A673 (cell line): ENCODE measurements at regions not wholly inside any gene's neighbourhood (a gene's known extent, or its start where the extent isn't known, plus 50 kb on each side); places are given as distances from the start of the nearest gene placed in this dataset.

Source experiments
- BruUV-seq: library from RNA; stranded (reverse); fragments of 400-500 nt; replicated peaks from 2 replicates; lab custom pipeline; 2021; lab: Mats Ljungman, UMichigan
- CTCF ChIA-PET: fragments of 300-600 bp; sonication (Branson Sonifier 250); formaldehyde crosslinking; loops from one replicate; lab custom pipeline; 2022; ENCODE audit warnings: antibody characterized with exemption; lab: Charles Lee
- POLR2A ChIA-PET: fragments of 300-600 bp; sonication (Branson Sonifier 250); formaldehyde crosslinking; loops from one replicate; lab custom pipeline; 2022; ENCODE audit warnings: antibody characterized with exemption; ENCODE audit not compliant: low non-redundant PET; lab: Charles Lee
- DNase-seq: peaks from one replicate; pipeline ENCODE4 v3.0.0-alpha.2; 2015; ENCODE audit warnings: low spot score
- H3K27ac ChIP-seq: fragments of 200-600 bp; sonication (generic); 2 replicates; pipeline ENCODE4 v1.5.1; 2016; ENCODE audit warnings: mixed run types, low read depth, mild to moderate bottlenecking, mixed read lengths, antibody characterized with exemption, low read length; ENCODE audit not compliant: poor library complexity, severe bottlenecking
- H3K27me3 ChIP-seq: fragments of 200-600 bp; sonication (generic); replicated peaks from 2 replicates; pipeline ENCODE4 v1.6.1; 2017; ENCODE audit warnings: mixed run types, low read depth, mild to moderate bottlenecking, mixed read lengths, antibody characterized with exemption, low read length; ENCODE audit not compliant: insufficient read depth, poor library complexity
- H3K36me3 ChIP-seq: fragments of 200-600 bp; sonication (generic); 2 replicates; pipeline ENCODE4 v1.6.1; 2016; ENCODE audit warnings: mixed run types, mild to moderate bottlenecking, mixed read lengths, antibody characterized with exemption, low read length; ENCODE audit not compliant: insufficient read depth, poor library complexity, severe bottlenecking
- H3K4me1 ChIP-seq: fragments of 200-600 bp; sonication (generic); 2 replicates; pipeline ENCODE4 v1.6.1; 2017; ENCODE audit warnings: mixed run types, mild to moderate bottlenecking, mixed read lengths, antibody characterized with exemption, low read length; ENCODE audit not compliant: insufficient read depth, poor library complexity, severe bottlenecking
- H3K4me3 ChIP-seq: fragments of 200-600 bp; sonication (generic); 2 replicates; pipeline ENCODE4 v1.5.1; 2016; ENCODE audit warnings: low read depth, mixed run types, mild to moderate bottlenecking, mixed read lengths, low read length; ENCODE audit not compliant: poor library complexity, severe bottlenecking
- H3K9me3 ChIP-seq: fragments of 200-600 bp; sonication (generic); 2 replicates; pipeline ENCODE4 v1.6.1; 2016; ENCODE audit warnings: mixed run types, low read depth, mild to moderate bottlenecking, mixed read lengths, antibody characterized with exemption, low read length; ENCODE audit not compliant: poor library complexity, severe bottlenecking
- EZH2 ChIP-seq: fragments of 200-600 bp; sonication (generic); IDR thresholded peaks from 2 replicates; pipeline ENCODE4 v1.6.1; 2017; ENCODE audit warnings: borderline replicate concordance, low read depth, mild to moderate bottlenecking, mixed read lengths, antibody characterized with exemption, low read length; ENCODE audit not compliant: poor library complexity, severe bottlenecking
- intact Hi-C: fragments of 100-400 bp; cut with micrococcal nuclease; formaldehyde crosslinking; loops from one replicate; pipeline ENCODE4 v1.10.0; 2022; ENCODE audit not compliant: unreplicated experiment
- TF ChIP-seq, protein P1 (sequence below): fragments of 300-800, 200-600 bp; sonication (generic); conservative IDR thresholded peaks from 2 replicates; pipeline ENCODE4 v1.5.1; 2017; ENCODE audit warnings: low read depth, mild to moderate bottlenecking, antibody characterized with exemption, low read length, moderate library complexity, mixed read lengths

DNA sequence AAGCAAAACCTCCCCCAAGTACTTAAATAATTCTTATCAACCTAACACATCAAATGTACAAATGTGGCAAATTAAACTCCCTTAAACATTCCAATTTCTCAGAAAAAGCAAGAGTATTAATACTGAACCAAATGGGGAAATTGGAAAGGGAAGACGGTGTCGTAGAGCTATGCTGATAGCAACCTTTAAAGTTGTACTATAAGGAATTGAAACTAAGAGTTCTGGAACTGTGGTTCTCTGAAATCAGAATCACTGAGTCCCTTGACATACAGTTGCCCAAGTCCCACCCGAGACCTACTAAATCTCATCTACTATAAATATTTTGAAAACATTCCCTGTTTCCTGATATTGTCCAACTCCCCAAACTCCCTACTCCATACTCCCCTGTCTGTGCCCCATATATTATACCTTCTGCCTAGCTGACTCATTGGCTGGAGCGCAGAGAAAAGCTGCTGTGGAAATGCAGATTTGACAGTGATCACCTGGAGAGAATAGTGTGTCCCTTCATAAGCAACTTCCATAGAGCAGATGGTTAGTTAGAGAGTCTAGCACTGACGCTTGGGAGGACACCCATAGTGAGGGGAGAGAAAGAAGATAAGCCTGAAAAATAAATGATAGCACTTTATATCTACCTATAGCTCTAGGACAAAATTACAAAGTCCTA lies 51.4 kb upstream of the ITM2B start:
- no TSS peak for BruUV-seq
- H3K4me1 ChIP-seq, result no peaks in the 10 kb centered on the region

DNA sequence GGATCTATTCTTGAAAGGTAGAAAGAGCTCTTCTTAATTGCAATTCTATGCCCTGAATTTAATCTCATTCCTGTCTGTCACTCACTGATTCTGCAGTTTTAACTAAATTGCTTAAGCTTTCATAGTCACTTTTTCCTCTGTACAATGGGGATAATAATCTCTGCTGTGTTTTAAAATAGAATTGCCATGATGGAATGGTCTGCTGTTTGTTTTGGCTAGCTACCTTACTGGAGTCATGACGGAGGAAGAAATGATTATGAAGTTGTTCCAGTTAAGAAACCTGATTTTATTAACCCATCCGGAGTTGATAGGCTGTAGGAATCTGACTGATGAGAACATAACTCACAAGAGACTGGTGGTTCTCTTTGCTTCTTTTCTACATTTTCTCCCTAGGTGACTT lies 54.9 kb upstream of the ITM2B start:
- ChIA-PET POLR2A (no interaction called here), CTCF (no interaction called here)
- BruUV-seq, result no TSS peak

More for the DNA sequence above, 51.4 kb upstream of the ITM2B start:
- no peak for DNase-seq
- Histone ChIP-seq H3K9me3 (no peaks in the 10 kb centered on the region), H3K4me3 (no peak overlapping the region), H3K27me3 (no peaks in the 10 kb centered on the region), H3K27ac (no peak overlapping the region), H3K36me3 (no peaks in the 10 kb centered on the region)
- TF ChIP-seq, protein P1, sequence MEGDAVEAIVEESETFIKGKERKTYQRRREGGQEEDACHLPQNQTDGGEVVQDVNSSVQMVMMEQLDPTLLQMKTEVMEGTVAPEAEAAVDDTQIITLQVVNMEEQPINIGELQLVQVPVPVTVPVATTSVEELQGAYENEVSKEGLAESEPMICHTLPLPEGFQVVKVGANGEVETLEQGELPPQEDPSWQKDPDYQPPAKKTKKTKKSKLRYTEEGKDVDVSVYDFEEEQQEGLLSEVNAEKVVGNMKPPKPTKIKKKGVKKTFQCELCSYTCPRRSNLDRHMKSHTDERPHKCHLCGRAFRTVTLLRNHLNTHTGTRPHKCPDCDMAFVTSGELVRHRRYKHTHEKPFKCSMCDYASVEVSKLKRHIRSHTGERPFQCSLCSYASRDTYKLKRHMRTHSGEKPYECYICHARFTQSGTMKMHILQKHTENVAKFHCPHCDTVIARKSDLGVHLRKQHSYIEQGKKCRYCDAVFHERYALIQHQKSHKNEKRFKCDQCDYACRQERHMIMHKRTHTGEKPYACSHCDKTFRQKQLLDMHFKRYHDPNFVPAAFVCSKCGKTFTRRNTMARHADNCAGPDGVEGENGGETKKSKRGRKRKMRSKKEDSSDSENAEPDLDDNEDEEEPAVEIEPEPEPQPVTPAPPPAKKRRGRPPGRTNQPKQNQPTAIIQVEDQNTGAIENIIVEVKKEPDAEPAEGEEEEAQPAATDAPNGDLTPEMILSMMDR, result no peak
- no peak for TF ChIP-seq EZH2
- intact Hi-C loops, result no loop called here
- POLR2A ChIA-PET, result no interaction called here
- CTCF ChIA-PET, result no interaction called here

DNA sequence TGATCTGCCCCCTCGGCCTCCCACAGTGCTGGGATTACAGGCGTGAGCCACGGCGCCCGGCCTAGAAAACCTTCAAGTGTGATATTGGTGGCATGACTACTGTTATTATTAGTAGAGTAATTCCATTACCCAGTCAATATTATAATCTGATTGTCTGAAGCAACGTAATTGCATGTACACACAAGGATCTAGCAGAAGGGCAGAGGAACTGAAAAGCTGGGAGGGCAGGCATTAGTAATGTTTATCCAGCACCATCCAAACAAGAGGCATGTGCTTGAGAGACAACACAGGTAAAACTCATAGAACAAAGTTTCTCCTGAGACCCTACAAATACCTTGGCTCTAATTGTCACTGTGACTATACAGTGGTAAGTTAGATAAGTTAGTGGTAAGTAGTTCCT lies 56.2 kb upstream of the ITM2B start:
- Histone ChIP-seq H3K4me1 (no peaks in the 10 kb centered on the region), H3K4me3 (no peak overlapping the region), H3K27ac (no peak overlapping the region), H3K36me3 (no peaks in the 10 kb centered on the region), H3K9me3 (no peaks in the 10 kb centered on the region), H3K27me3 (no peaks in the 10 kb centered on the region)
- BruUV-seq, result no TSS peak
- intact Hi-C loops, result no loop called here
- CTCF ChIA-PET, result no interaction called here
- DNase-seq, result no peak
- TF ChIP-seq, protein P1, result no peak
- TF ChIP-seq EZH2, result no peak
- POLR2A ChIA-PET, result no interaction called here

More for the DNA sequence above, 54.9 kb upstream of the ITM2B start:
- H3K36me3 ChIP-seq, result no peaks in the 10 kb centered on the region
- no peak for DNase-seq
- no peaks in the 10 kb centered on the region for H3K4me1 ChIP-seq
- H3K9me3 ChIP-seq, result no peaks in the 10 kb centered on the region
- H3K27ac ChIP-seq, result no peak overlapping the region
- H3K27me3 ChIP-seq, result no peaks in the 10 kb centered on the region
- H3K4me3 ChIP-seq, result no peak overlapping the region
- TF ChIP-seq, protein P1, result no peak
- TF ChIP-seq EZH2, result no peak
- intact Hi-C loops, result no loop called here
